ENCODE measurements at regions not wholly inside any gene's neighbourhood (a gene's known extent, or its start where the extent isn't known, plus 50 kb on each side); places are given as distances from the start of the nearest gene placed in this dataset.

GRCh38 chr13:63307228-63307627 is 1891.6 kb upstream of the PCDH20 start:
- TF ChIP-seq CTCF (IDR thresholded peaks at IDR 0.05), result no peak
- TF ChIP-seq POLR2A (IDR thresholded peaks at IDR 0.05), result no peak
- no peak for TF ChIP-seq POLR2AphosphoS5 (IDR thresholded peaks at IDR 0.05)

Measured in prostate gland (tissue), 2 donors.